ENCODE measurements at regions not wholly inside any gene's neighbourhood (a gene's known extent, or its start where the extent isn't known, plus 50 kb on each side); places are given as distances from the start of the nearest gene placed in this dataset.

GRCh38 chr3:181859518-181859917, 147.8 kb downstream of the SOX2 start:
- ATAC-seq: no peak

DNA sequence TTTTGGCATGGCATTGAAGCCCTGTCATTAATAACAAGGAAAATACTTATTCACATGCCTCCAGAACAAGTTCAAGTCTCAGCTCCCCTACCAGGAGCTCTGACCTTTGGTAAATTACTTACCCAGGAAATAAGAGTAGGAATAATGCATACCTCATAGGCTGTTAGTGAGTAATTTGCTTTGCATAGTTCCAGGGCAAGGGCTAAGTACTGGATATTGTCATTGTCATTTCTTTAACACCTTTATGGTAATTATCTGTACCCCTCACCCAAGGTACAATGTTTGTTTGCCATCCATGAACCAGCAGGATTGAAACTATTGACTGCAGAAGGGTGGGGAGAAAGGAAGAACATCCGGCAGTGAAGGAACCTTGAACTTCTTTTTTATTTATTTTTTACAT, 148.5 kb downstream of the SOX2 start:
- ATAC-seq: no peak

DNA sequence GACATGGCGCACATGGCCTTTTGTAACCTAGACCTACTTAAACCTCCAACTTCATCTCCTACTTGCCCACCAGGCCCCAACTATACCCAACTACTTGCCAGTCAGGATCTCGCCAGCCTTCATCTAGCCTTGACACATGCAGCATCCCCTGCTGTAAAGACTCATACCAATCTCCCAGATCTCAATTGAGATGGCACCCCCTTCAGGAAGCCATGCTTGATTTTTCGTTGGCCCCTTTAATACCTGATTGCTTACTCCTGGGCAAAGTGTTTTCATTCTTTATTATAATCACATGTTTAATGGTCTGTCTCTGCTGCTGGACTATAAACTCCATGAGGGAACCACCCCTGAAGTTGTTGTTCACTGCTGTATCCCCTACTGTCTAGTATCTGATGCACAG, 150.8 kb downstream of the SOX2 start:
- ATAC-seq: no peak

- ATAC-seq: no peak
Measured at GRCh38 chr3:181868576-181869082, 156.9 kb downstream of the SOX2 start.

GRCh38 chr3:181872887-181873286, 161.2 kb downstream of the SOX2 start:
- no peak for ATAC-seq

- ATAC-seq: no peak
Measured at GRCh38 chr3:181879926-181880325, 168.2 kb downstream of the SOX2 start.

DNA sequence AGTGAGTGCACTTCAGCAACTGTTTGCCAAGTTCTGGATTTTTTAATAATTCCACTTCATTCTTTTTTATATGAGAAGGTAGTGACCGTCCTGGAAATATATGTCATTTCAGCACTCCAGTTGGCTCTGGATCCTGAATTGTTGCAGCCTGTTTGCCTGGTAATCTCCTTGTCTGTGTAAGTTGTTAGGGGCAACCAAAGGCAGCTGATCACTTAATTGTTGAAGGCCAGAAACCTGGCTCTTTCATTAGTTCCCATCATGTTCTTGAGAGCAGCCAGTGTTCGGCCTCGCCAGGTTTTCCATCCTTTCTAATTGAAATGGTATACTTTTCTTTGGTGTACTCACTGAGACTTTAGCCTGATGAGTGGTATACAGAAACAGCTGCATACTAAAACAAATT, 168.6 kb downstream of the SOX2 start:
- ATAC-seq: no peak

- no peak for ATAC-seq
Measured at GRCh38 chr3:181881749-181882148, 170.0 kb downstream of the SOX2 start.

DNA sequence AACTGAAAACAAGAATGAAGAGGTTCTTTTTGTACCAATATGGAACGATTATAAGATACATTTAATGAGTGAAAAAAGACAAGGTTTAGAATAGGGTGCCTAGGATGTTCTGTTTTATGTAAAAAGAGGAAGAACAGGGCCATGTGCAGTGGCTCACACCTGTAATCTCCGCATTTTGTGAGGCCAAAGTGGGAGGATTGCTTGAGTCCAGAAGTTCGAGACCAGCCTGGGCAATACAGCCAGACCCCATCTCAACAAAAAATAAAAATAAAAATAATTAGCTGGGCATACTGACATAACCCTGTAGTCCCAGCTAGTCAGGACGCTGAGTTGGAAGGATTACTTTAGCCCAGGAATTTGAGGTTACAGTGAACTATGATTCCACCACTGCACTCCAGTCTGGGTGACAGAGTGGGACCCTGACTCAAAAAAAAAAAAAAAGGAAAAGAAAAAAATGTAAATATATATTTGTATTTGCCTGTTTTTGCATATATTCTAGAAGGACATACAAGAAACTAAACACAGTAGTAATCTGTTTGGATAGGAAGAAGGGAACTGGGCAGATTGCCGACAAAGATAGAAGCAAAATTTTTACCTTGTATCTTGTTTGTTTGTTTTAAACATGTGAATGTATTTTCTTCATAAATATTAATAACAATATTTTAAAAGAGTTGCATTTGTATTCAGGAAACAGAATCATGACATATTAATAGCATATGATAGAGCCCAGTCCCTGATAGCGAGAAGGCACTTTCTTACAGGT, 174.3 kb downstream of the SOX2 start:
- ATAC-seq: no peak

- ATAC-seq: no peak
Measured at GRCh38 chr3:181886676-181887075, 175.0 kb downstream of the SOX2 start.

DNA sequence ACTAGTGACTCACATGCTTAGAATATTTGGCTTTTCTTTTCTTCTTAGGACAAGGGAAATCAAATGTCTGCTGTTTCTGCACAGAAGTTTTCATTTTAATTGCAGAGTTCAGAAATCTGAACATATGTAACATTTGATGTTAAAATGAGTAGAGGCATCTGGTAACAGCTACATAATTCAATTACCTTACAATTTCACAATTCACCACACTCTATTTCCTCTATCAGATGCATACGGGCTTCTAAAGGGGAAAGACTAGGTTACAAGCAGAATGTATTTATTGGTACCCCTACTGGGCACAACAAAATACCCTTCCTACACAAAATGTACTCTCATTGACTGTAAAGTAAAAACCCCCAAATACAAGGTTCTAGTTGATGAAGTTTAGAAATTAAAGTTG, 176.0 kb downstream of the SOX2 start:
- no peak for ATAC-seq

DNA sequence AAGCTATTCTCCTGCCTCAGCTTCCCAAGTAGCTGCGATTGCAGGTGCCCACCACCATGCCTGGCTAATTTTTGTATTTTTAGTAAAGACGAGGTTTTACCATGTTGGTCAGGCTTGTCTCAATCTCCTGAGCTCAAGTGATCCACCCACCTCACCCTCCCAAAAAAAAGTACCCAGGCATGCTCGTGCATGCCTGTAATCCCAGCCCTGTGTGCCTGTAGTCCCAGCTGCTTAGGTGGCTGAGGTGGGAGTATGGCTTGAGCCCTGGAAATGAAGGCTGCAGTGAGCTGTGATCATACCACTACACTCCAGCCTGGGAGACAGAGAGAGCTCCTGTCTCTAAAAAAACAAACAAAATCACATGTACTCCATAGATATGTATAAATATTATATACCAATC, 176.5 kb downstream of the SOX2 start:
- no peak for ATAC-seq

DNA sequence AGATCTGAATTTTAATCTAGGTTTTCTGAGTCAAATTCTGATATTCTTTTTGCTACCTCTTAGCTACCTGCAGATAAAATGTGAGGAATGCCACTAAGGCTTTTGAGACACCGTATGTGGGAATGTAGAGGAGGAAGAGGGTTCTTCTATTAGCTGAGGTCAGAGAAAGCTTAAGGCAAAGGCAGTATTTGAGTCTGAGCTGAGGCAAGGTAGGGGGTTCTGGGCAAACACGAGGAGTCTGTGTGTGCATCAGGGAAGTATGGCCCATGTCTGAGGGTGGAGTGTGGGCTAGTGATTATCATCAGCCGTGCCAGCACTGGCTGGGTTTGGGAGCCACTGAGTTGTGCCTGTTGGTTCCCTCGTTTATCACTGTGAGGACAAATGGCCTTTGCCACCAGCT, 181.1 kb downstream of the SOX2 start:
- no peak for ATAC-seq

GRCh38 chr3:181896605-181897004, 184.9 kb downstream of the SOX2 start:
- ATAC-seq: no peak

DNA sequence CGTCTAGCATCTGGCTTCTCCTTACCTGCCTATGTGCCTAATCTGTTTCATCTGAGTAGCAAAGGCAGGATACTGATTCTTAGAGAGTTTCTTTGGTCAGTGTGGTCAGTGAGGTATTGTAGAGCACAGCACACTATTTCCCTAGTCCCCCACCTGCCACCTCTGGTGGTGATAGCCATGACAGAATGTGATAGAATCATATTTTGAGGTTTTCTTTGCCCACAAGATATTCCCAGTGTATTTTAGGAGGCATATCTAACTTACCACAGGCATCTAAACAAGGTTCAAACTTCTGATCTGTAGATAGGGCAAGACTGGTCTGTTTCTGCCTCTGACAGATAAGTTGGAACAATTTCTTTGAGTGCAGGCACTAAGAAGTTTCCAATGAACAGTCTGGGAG, 188.0 kb downstream of the SOX2 start:
- no peak for ATAC-seq

- no peak for ATAC-seq
Measured at GRCh38 chr3:181901626-181902025, 189.9 kb downstream of the SOX2 start.

- ATAC-seq: no peak
Measured at GRCh38 chr3:181906338-181906737, 194.6 kb downstream of the SOX2 start.

GRCh38 chr3:181909241-181909640, 197.5 kb downstream of the SOX2 start:
- no peak for ATAC-seq

- ATAC-seq: no peak
Measured at GRCh38 chr3:181912384-181912783, 200.7 kb downstream of the SOX2 start.

- no peak for ATAC-seq
Measured at GRCh38 chr3:181913254-181913653, 201.5 kb downstream of the SOX2 start.

- no peak for ATAC-seq
Measured at GRCh38 chr3:181915551-181915950, 203.8 kb downstream of the SOX2 start.

DNA sequence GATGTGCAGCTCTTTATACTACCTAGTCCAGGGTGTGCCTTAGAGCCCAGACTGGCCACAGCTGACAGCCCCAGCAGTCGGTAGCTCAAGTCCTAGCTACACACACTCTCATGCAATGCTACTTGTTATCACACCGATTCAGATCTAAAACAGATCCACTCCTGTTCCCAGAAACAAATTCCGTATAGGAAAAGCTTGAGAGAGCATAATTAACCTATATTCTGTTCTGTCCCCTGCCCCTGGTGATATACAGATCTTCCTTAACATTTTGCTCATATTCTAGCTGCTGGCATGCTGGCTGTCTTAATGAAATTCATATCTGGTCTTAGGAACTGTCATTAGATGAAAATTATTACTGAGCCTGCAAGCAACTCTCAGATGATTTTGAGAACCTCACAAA, 204.3 kb downstream of the SOX2 start:
- ATAC-seq: no peak

DNA sequence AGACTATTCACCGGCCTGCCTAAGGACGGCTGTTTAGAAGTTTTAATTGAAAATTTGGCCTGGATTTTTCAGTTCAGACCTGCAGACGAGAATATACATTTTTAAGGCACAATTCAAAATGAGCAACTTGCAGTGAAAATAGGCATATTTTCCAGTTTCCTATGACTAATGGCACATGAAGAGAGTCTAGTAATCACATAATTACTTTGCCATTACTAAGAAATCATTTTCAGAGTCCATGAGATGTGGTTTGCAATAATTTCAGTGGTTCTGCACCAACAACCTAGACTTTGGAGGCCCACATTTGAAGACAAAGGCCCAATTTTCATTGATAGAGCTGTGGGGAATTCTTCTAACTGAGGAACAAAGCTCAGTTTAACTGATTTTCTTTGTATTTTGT, 205.3 kb downstream of the SOX2 start:
- no peak for ATAC-seq

- ATAC-seq: no peak
Measured at GRCh38 chr3:181919375-181919774, 207.7 kb downstream of the SOX2 start.

DNA sequence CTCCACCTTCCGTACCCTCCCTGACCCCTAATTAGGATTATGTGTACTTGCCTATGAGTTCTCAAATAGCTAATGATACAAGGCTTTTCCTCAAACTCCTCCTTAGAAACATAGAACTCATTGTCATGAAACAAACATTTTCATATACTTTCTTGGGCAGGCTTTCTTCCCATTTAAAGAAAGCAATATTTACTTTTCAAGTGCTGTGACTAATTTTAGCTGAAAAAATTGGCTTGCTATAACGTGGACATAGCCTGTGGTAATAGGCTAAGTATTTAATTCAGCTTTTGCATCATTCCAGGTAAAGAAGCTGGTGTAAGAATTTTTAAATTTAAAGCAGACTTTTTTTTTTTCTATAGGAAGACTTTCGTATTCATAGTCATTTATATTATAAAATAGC, 208.7 kb downstream of the SOX2 start:
- no peak for ATAC-seq
